ENCODE measurements at regions not wholly inside any gene's neighbourhood (a gene's known extent, or its start where the extent isn't known, plus 50 kb on each side); places are given as distances from the start of the nearest gene placed in this dataset.
A peak's percentile ranks its signal among the peaks of the same experiment; 100 is the strongest.
"Not testable (repeated sequence)": the region's sequence is repeated elsewhere in the genome, so short reads cannot be mapped to it uniquely, and the experiment has no call there.

- DNase-seq (ENCODE audit: low read depth in 1 of 2, low spot score in 1 of 2), result no peak
Measured at GRCh38 chr11:47928426-47928825, 51.9 kb upstream of the PTPRJ start.

DNA sequence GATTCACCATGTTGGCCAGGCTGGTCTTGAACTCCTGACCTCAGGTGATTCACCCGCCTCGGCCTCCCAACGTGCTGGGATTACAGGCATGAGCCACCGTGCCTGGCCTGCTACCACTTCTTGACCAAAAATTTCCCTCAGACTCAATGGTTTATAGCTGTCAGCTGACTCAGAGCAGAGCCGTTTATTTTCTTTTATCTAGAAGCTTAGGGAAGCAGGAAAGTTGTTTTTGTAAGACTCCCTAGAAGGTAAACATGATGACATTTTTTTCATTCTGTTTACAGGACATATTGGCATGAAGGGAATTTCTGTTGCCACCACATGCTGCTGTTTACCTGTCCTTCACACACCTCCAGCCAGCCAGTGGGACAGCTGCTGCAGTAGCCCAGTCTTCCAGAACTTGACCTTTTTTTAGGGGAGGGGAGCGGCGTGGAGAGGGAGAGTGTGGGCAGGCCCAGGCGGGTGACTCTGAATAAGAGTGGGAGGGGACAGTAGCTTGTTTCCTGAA, 56.1 kb upstream of the PTPRJ start:
- DNase-seq (ENCODE audit: low read depth in 1 of 2, low spot score in 1 of 2), result no peak

GRCh38 chr11:47923667-47924066, 56.7 kb upstream of the PTPRJ start:
- DNase-seq (ENCODE audit: low read depth in 1 of 2, low spot score in 1 of 2), result no peak

DNA sequence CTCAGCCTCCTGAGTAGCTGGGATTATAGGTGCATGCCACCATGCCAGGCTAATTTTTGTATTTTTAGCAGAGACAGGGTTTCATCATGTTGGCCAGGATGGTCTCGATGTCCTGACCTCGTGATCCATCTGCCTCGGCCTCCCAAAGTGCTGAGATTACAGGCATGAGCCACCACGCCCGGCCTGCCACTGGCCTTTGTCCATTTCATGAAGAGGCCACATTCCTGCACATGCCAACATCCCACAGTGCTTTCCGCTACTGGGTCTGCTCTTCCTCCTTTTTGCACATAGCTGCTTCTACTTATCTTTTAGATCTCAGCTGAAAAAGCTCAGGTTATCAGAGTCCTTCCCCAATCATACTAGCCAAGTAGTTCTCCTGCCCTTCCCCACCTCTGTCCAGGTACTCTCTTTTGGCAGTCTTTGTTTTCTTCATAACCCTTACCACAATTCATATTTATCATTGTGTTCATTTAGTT, 59.2 kb upstream of the PTPRJ start:
- not testable (repeated sequence) for DNase-seq (ENCODE audit: low read depth in 1 of 2, low spot score in 1 of 2)

- no peak for DNase-seq (ENCODE audit: low read depth in 1 of 2, low spot score in 1 of 2)
Measured at GRCh38 chr11:47918882-47919495, 61.4 kb upstream of the PTPRJ start.

DNA sequence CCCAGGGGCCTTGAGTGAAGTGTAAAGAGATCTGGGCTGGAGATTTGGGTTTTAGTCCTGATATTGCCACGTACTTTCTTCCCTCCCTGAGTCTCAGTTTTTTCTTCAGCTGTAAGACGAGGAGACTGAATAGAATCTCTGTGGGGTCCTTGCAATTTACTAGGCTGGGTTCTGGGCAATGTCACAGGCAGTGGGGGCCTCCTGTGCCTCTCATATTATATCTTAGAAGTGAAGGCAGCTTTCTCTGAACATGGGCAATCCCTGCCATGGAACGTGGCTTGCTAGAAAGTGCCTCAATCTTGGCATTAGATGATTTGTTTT, 62.0 kb upstream of the PTPRJ start:
- no peak for DNase-seq (ENCODE audit: low read depth in 1 of 2, low spot score in 1 of 2)

GRCh38 chr11:47917599-47918369, 62.6 kb upstream of the PTPRJ start:
- DNase-seq (ENCODE audit: low read depth in 1 of 2, low spot score in 1 of 2), result no peak

- no peak for DNase-seq (ENCODE audit: low read depth in 1 of 2, low spot score in 1 of 2)
Measured at GRCh38 chr11:47916361-47916841, 64.0 kb upstream of the PTPRJ start.

- DNase-seq (ENCODE audit: low read depth in 1 of 2, low spot score in 1 of 2), result no peak
Measured at GRCh38 chr11:47915783-47916182, 64.6 kb upstream of the PTPRJ start.

GRCh38 chr11:47915374-47915773, 65.0 kb upstream of the PTPRJ start:
- peak in 1 of 2 donors; percentile 11 for DNase-seq (ENCODE audit: low read depth in 1 of 2, low spot score in 1 of 2)

GRCh38 chr11:47914743-47915142, 65.6 kb upstream of the PTPRJ start:
- no peak for DNase-seq (ENCODE audit: low read depth in 1 of 2, low spot score in 1 of 2)

DNA sequence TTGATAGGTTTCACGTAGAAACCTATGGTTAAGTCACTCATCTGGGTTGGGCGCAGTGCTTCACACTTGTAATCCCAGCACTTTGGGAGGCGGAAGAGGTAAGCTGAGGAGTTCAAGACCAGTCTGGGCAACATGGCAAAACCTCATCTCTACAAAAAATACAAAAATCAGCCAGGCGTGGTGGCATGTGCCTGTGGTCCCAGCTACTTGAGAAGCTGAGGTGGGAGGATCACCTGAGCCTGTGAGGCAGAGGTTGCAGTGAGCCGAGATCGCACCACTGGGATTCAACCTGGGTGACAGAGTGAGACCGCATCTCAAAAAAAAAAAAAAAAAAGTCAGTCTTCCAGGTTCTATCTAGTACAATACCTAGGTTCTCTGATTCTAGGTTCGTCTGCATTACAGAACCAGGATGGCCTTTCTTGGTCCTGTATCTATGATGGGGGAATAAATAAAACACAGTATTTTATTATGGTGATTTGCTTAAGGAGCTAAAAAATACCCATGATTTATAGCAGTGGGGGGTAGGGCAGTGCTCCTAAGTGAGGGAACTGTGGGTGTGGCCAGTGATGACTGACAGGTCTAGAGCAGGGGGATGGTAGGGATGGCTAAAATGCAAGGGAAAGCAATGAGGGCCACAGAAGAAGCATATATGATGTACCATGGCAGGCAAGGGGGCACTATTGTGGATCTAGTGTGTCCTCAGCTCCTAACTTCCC, 65.5 kb upstream of the NUP160 start:
- DNase-seq (ENCODE audit: low read depth in 1 of 2, low spot score in 1 of 2), result no peak

GRCh38 chr11:47912843-47913437, 64.8 kb upstream of the NUP160 start:
- no peak for DNase-seq (ENCODE audit: low read depth in 1 of 2, low spot score in 1 of 2)

- no peak for DNase-seq (ENCODE audit: low read depth in 1 of 2, low spot score in 1 of 2)
Measured at GRCh38 chr11:47911149-47911548, 63.0 kb upstream of the NUP160 start.

GRCh38 chr11:47908198-47908597, 60.0 kb upstream of the NUP160 start:
- DNase-seq (ENCODE audit: low read depth in 1 of 2, low spot score in 1 of 2), result no peak

DNA sequence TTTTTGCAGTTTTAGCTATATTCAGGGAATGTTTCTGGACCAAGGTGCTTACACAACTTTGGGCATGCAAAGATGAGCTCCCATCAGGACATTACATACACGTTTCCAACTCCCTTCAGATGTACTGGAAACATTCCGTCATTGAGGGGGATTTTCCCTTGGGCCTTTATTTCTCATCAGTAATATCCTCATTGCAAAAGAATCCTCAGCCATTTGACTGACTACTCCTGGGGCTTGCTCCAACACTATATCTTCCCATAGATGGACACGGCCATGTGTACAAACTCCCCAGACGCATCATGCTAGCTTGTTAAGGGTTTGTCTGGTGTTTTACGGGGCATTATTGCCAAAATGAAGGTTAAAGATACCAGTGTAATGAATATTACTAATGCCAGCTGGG, 59.3 kb upstream of the NUP160 start:
- DNase-seq (ENCODE audit: low read depth in 1 of 2, low spot score in 1 of 2), result no peak

GRCh38 chr11:47906066-47906465, 57.9 kb upstream of the NUP160 start:
- no peak for DNase-seq (ENCODE audit: low read depth in 1 of 2, low spot score in 1 of 2)

DNA sequence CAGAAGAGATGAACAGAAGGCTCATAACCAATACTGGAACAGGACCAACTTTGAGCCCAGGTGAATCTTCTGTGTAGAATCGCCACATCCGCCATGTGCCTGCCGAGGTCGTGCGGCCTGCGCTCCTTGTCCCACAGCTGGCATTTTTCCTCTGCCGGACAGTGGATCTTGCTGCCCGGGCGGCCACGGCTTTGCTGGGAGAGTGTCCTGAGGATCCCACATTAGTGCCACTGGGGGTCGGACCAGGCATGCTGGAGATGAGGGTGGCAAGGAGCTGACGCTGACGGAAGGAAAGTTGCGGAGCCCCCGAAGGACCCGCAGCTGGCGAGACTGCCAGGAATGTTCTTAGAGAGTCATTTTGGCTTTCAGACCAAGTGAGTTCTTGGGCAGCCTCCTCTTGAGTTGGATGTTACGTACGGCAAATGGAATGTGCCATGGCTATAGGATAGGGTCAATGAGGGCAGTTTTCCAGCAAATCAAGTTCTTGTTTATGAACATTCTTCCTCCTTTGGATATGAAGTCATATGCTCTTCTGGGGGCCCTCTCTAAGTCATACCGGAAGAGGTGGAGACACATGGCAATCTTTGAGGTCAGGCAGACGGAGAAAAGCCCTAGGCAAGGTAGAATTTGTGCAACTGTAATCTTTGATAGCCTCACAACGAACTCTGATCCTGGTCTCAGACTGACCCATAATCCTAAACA, 57.4 kb upstream of the NUP160 start:
- no peak for DNase-seq (ENCODE audit: low read depth in 1 of 2, low spot score in 1 of 2)

DNA sequence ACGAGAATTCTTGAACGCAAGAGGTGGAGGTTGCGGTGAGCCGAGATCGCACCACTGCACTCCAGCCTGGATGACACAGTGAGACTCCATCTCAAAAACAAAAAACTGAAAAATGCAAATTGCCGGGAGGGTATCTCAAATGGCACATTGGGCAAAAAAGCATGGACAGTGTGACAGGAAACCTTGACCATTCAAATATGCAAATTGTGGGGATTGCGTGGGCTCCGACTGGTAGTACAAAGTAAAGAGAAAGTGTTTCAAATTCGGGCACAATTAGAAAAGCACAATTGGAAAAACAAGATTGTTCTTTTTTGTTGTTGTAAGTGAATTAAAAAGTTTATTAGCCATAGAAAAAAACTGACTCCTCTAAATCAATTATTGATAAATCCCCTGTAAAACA, 56.7 kb upstream of the NUP160 start:
- no peak for DNase-seq (ENCODE audit: low read depth in 1 of 2, low spot score in 1 of 2)

DNA sequence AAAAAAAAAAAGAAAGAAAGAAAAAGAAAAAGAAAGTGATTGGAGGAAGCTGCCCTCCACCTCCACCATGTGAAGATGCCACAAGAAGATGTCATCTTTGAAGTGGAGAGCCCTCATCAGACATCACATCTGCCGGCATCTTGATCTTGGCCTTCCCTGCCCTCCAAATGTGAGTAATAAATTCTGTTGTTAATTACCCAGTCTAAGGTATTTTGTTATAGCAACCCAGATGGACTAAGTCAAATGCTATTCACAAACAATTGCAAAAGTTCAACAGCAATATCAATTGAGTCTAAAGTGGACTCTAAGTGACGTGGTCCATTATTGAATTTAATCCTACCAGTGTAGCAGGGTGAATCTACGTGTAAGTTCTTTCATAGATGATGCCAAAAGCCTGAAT, 55.9 kb upstream of the NUP160 start:
- no peak for DNase-seq (ENCODE audit: low read depth in 1 of 2, low spot score in 1 of 2)

GRCh38 chr11:47899801-47900200, 51.7 kb upstream of the NUP160 start:
- DNase-seq (ENCODE audit: low read depth in 1 of 2, low spot score in 1 of 2), result no peak

Data from activated CD4-positive, alpha-beta T cell treated with anti-CD3 and anti-CD28 coated beads, Interleukin-2, amount 50 U/mL, for 24 hours (primary cell).